K562 (cell line): ENCODE measurements at regions not wholly inside any gene's neighbourhood (a gene's known extent, or its start where the extent isn't known, plus 50 kb on each side); places are given as distances from the start of the nearest gene placed in this dataset.

Experiments
- ATAC-seq: fragments of 200-7000 bp; cut with Tn5 transposase; 3 replicates; pipeline ENCODE4 v1.9.1; 2020; ENCODE audit warnings: moderate library complexity
- BruUV-seq: library from RNA; stranded (reverse); fragments of 400-500 nt; replicated peaks from 2 replicates; lab custom pipeline; 2021; lab: Mats Ljungman, UMichigan
- CTCF ChIA-PET: fragments of 300-600 bp; formaldehyde crosslinking; extraction: SDS; loops from one replicate; lab custom pipeline; 2021; ENCODE audit warnings: low intra/inter-chr PET ratio; lab: Yijun Ruan, JAX
- POLR2A ChIA-PET: fragments of 300-600, 350-650 bp; sonication (Branson Sonifier 250); formaldehyde crosslinking; extraction: SDS; loops from one replicate; lab custom pipeline; 2021; ENCODE audit warnings: antibody characterized with exemption, inconsistent platforms; lab: Yijun Ruan, JAX
- DNase-seq, 4 experiments: peaks; one replicate each; pipeline versions ENCODE4 v3.0.0 to v3.0.0-alpha.2; 2011 to 2018; ENCODE audit warnings: low spot score in 3 of 4, mixed read lengths in 3 of 4; ENCODE audit errors: extremely low read depth in 1 of 4
- FAIRE-seq: peaks from 2 replicates; lab custom pipeline; 2011; peaks lifted over from hg19 to GRCh38; lab: Jason Lieb, UNC
- H2AFZ ChIP-seq: 2 replicates; pipeline ENCODE4 v1.6.0; 2011; ENCODE audit warnings: low read depth, low read length, control low read depth, inconsistent platforms
- H3K27ac ChIP-seq: fragments of 200-600 bp; 3 replicates; pipeline ENCODE4 v1.8.0; 2011; ENCODE audit warnings: low read depth, mild to moderate bottlenecking, control low read depth, inconsistent platforms, low read length, moderate library complexity, mixed read lengths; ENCODE audit errors: extremely low read depth
- H3K27me3 ChIP-seq, 2 experiments: fragments of 300-600 bp in 1 of 2; 2 replicates in 1 of 2; 3 replicates in 1 of 2; pipeline versions ENCODE4 v1.6.0 to v1.8.0; 2011; ENCODE audit warnings: inconsistent platforms in 2 of 2, low read length in 2 of 2, mild to moderate bottlenecking in 1 of 2, mixed read lengths in 1 of 2, moderate library complexity in 1 of 2; ENCODE audit not compliant: control insufficient read depth in 2 of 2, insufficient read depth in 2 of 2
- H3K36me3 ChIP-seq: fragments of 300-600 bp; 3 replicates; pipeline ENCODE4 v1.8.0; 2011; ENCODE audit warnings: mild to moderate bottlenecking, low read length, inconsistent platforms; ENCODE audit not compliant: control insufficient read depth, insufficient read depth
- H3K4me1 ChIP-seq, 2 experiments: fragments of 200-600 bp in 1 of 2; replicated peaks in 1 of 2; 2 replicates in 1 of 2; 3 replicates in 1 of 2; pipeline versions ENCODE4 v1.5.1 to v1.8.0; 2011; ENCODE audit warnings: inconsistent platforms in 2 of 2, low read length in 2 of 2, mild to moderate bottlenecking in 1 of 2, mixed read lengths in 1 of 2, moderate library complexity in 1 of 2; ENCODE audit not compliant: control insufficient read depth in 2 of 2, insufficient read depth in 2 of 2
- H3K4me2 ChIP-seq: 2 replicates; pipeline ENCODE4 v1.6.1; 2011; ENCODE audit warnings: low read length, control low read depth, inconsistent platforms, mixed read lengths; ENCODE audit not compliant: insufficient read depth
- H3K4me3 ChIP-seq: fragments of 200-600 bp; sonication (generic), shearing (Covaris generic); 2 replicates; pipeline ENCODE4 v1.5.1; 2016; ENCODE audit warnings: control low read depth, inconsistent platforms
- H3K79me2 ChIP-seq: fragments of 200-600 bp; 3 replicates; pipeline ENCODE4 v1.8.0; 2011; ENCODE audit warnings: low read length, inconsistent platforms; ENCODE audit not compliant: control insufficient read depth, insufficient read depth
- H3K9ac ChIP-seq, 2 experiments: 2 replicates each; pipeline versions ENCODE4 v1.6.0 to v1.6.1; 2011; ENCODE audit warnings: low read depth in 2 of 2, low read length in 2 of 2, control low read depth in 1 of 2, inconsistent platforms in 1 of 2, mild to moderate bottlenecking in 1 of 2, mixed read lengths in 1 of 2; ENCODE audit not compliant: insufficient read depth in 1 of 2
- H3K9me1 ChIP-seq: one replicate; pipeline ENCODE4 v1.6.0; 2011; ENCODE audit warnings: inconsistent platforms, mild to moderate bottlenecking, low read length, moderate library complexity; ENCODE audit not compliant: control insufficient read depth, insufficient read depth
- H3K9me3 ChIP-seq: replicated peaks from 2 replicates; pipeline ENCODE4 v1.5.1; 2011; ENCODE audit warnings: low read depth, low read length, inconsistent platforms; ENCODE audit not compliant: control insufficient read depth, insufficient read depth
- H4K20me1 ChIP-seq: replicated peaks from 2 replicates; pipeline ENCODE4 v1.6.1; 2011; ENCODE audit warnings: low read length, inconsistent platforms, mixed read lengths; ENCODE audit not compliant: control insufficient read depth, insufficient read depth
- CGGBP1 ChIP-seq: fragments of 250-450 bp; sonication (Bioruptor Pico); IDR thresholded peaks from 2 replicates; pipeline ENCODE4 v1.9.0; 2021; ENCODE audit warnings: mild to moderate bottlenecking
- HES1 ChIP-seq: fragments of 450-650 bp; IDR thresholded peaks from 2 replicates; pipeline ENCODE4 v1.6.1; 2016; ENCODE audit warnings: low read depth, mild to moderate bottlenecking, moderate library complexity
- HMG20B ChIP-seq: fragments of 250-450 bp; sonication (Bioruptor Pico); IDR thresholded peaks from 2 replicates; pipeline ENCODE4 v1.5.0; 2021; ENCODE audit warnings: mild to moderate bottlenecking
- NFRKB ChIP-seq: fragments of 450-650 bp; IDR thresholded peaks from 2 replicates; pipeline ENCODE4 v1.6.1; 2016; ENCODE audit warnings: low read depth
- POLR2H ChIP-seq: IDR thresholded peaks from 2 replicates; pipeline ENCODE4 v1.6.1; 2016; ENCODE audit warnings: missing genetic modification characterization, low read depth, mild to moderate bottlenecking, control low read depth, missing compliant biosample characterization, moderate library complexity
- SMARCE1 ChIP-seq: fragments of 450-650 bp; IDR thresholded peaks from 2 replicates; pipeline ENCODE4 v1.7.1; 2016; ENCODE audit warnings: mild to moderate bottlenecking
- ZNF764 ChIP-seq: fragments of 250-450 bp; sonication (Bioruptor Pico); IDR thresholded peaks from 2 replicates; pipeline ENCODE4 v1.4.0; 2020; ENCODE audit warnings: low read depth, mild to moderate bottlenecking, moderate library complexity
- ZZZ3 ChIP-seq: fragments of 450-650 bp; IDR thresholded peaks from 2 replicates; pipeline ENCODE4 v1.6.1; 2016; ENCODE audit warnings: antibody characterized with exemption, mild to moderate bottlenecking, moderate library complexity
- WGBS: fragments of 100-300 bp; shearing (Covaris generic); methylation state at CpG from one replicate; pipeline ENCODE4 v1.1.6; 2016; ENCODE audit warnings: low coverage, mixed read lengths; ENCODE audit not compliant: insufficient coverage; ENCODE audit errors: missing lambda C conversion rate; 5-methylcytosine and 5-hydroxymethylcytosine counted together
- in situ Hi-C: fragments of 300-500 bp; cut with MboI; formaldehyde crosslinking; loops from 4 replicates; pipeline ENCODE4 v1.15.0; 2018; ENCODE audit warnings: inconsistent platforms, mixed read lengths
- intact Hi-C: fragments of 100-400 bp; cut with micrococcal nuclease; formaldehyde crosslinking; loops from 2 replicates; pipeline ENCODE4 v1.14.2; 2022
- TF ChIP-seq, protein P1 (sequence below): fragments of 250-450 bp; sonication (Bioruptor Pico); IDR thresholded peaks from 2 replicates; pipeline ENCODE4 v1.8.0; 2022; ENCODE audit warnings: inconsistent platforms, mild to moderate bottlenecking, moderate library complexity, borderline replicate concordance

- intact Hi-C loops (no loop called here), in situ Hi-C loops (no loop called here)
- ChIA-PET CTCF (no interaction called here), POLR2A (no interaction called here)
- H3K9ac ChIP-seq: no peak overlapping the region
- H3K9me1 ChIP-seq: no peaks in the 10 kb centered on the region
- no peak overlapping the region for H3K4me3 ChIP-seq
- BruUV-seq: no TSS peak
- no peaks in the 10 kb centered on the region for H3K9me3 ChIP-seq
- no peak overlapping the region for H2AFZ ChIP-seq
- no peak overlapping the region for H3K27ac ChIP-seq
- peaks cover 3 to 9% of the 10 kb centered on the region in 2 experiments; a peak in 1 of 5 replicates for H3K27me3 ChIP-seq
- H3K36me3 ChIP-seq: no peaks in the 10 kb centered on the region
- FAIRE-seq (no peak), DNase-seq (no peak), ATAC-seq (no peak)
- no peak for TF ChIP-seq HES1
- TF ChIP-seq CGGBP1 (CRISPR knock-in tag): no peak
- no peak for TF ChIP-seq ZNF764 (CRISPR knock-in tag)
- TF ChIP-seq, protein P1, sequence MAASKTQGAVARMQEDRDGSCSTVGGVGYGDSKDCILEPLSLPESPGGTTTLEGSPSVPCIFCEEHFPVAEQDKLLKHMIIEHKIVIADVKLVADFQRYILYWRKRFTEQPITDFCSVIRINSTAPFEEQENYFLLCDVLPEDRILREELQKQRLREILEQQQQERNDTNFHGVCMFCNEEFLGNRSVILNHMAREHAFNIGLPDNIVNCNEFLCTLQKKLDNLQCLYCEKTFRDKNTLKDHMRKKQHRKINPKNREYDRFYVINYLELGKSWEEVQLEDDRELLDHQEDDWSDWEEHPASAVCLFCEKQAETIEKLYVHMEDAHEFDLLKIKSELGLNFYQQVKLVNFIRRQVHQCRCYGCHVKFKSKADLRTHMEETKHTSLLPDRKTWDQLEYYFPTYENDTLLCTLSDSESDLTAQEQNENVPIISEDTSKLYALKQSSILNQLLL (CRISPR knock-in tag): no peak
- no peak for TF ChIP-seq ZZZ3
- no peak for TF ChIP-seq POLR2H
- no peak for TF ChIP-seq HMG20B (CRISPR knock-in tag)
- no peak for TF ChIP-seq SMARCE1
- TF ChIP-seq NFRKB: no peak
- WGBS: 0% methylated on average over 5 of the region's 5 CpGs
- H3K4me2 ChIP-seq: no peak overlapping the region
- H3K4me1 ChIP-seq: no peaks in the 10 kb centered on the region
- no peaks in the 10 kb centered on the region for H4K20me1 ChIP-seq
- H3K79me2 ChIP-seq: no peaks in the 10 kb centered on the region
These were observed 252.0 kb upstream of the GAS1 start for GRCh38 chr9:87199278-87199677.
